ENCODE measurements at regions not wholly inside any gene's neighbourhood (a gene's known extent, or its start where the extent isn't known, plus 50 kb on each side); places are given as distances from the start of the nearest gene placed in this dataset.
"Not testable (repeated sequence)": the region's sequence is repeated elsewhere in the genome, so short reads cannot be mapped to it uniquely, and the experiment has no call there.

- H3K36me3 ChIP-seq (ENCODE audit: control insufficient read depth, insufficient read depth, low read length); H3K27me3 ChIP-seq (ENCODE audit: control insufficient read depth, insufficient read depth, low read length); H3K9me3 ChIP-seq (ENCODE audit: control insufficient read depth, insufficient read depth, low read length); H3K9ac ChIP-seq (ENCODE audit: low read depth, low read length); H3K27ac ChIP-seq (ENCODE audit: low read depth, low read length); H3K4me3 ChIP-seq (ENCODE audit: low read depth, low read length): not testable (repeated sequence)
- peaks cover 16% of the 10 kb centered on the region for H3K4me1 ChIP-seq (ENCODE audit: control insufficient read depth, insufficient read depth, low read length)
Observed at GRCh38 chr7:96923345-96923744, 82.0 kb upstream of the DLX6 start.

GRCh38 chr7:96927131-96927530, 78.2 kb upstream of the DLX6 start:
- no peak overlapping the region for H3K4me3 ChIP-seq (ENCODE audit: low read depth, low read length)
- H3K36me3 ChIP-seq (ENCODE audit: control insufficient read depth, insufficient read depth, low read length), result no peaks in the 10 kb centered on the region
- H3K27me3 ChIP-seq (ENCODE audit: control insufficient read depth, insufficient read depth, low read length), result no peaks in the 10 kb centered on the region
- no peaks in the 10 kb centered on the region for H3K4me1 ChIP-seq (ENCODE audit: control insufficient read depth, insufficient read depth, low read length)
- no peak overlapping the region for H3K9ac ChIP-seq (ENCODE audit: low read depth, low read length)
- no peak overlapping the region for H3K27ac ChIP-seq (ENCODE audit: low read depth, low read length)
- H3K9me3 ChIP-seq (ENCODE audit: control insufficient read depth, insufficient read depth, low read length), result no peaks in the 10 kb centered on the region

- Histone ChIP-seq H3K4me3 (ENCODE audit: low read depth, low read length) (no peak overlapping the region), H3K27ac (ENCODE audit: low read depth, low read length) (no peak overlapping the region), H3K36me3 (ENCODE audit: control insufficient read depth, insufficient read depth, low read length) (no peaks in the 10 kb centered on the region), H3K9me3 (ENCODE audit: control insufficient read depth, insufficient read depth, low read length) (no peaks in the 10 kb centered on the region), H3K27me3 (ENCODE audit: control insufficient read depth, insufficient read depth, low read length) (no peaks in the 10 kb centered on the region), H3K9ac (ENCODE audit: low read depth, low read length) (no peak overlapping the region), H3K4me1 (ENCODE audit: control insufficient read depth, insufficient read depth, low read length) (no peaks in the 10 kb centered on the region)
Observed at GRCh38 chr7:96928965-96929364, 76.4 kb upstream of the DLX6 start.

GRCh38 chr7:96931891-96932290, 73.5 kb upstream of the DLX6 start:
- no peaks in the 10 kb centered on the region for H3K9me3 ChIP-seq (ENCODE audit: control insufficient read depth, insufficient read depth, low read length)
- H3K36me3 ChIP-seq (ENCODE audit: control insufficient read depth, insufficient read depth, low read length), result no peaks in the 10 kb centered on the region
- H3K4me3 ChIP-seq (ENCODE audit: low read depth, low read length), result no peak overlapping the region
- H3K9ac ChIP-seq (ENCODE audit: low read depth, low read length), result no peak overlapping the region
- no peak overlapping the region for H3K27ac ChIP-seq (ENCODE audit: low read depth, low read length)
- H3K4me1 ChIP-seq (ENCODE audit: control insufficient read depth, insufficient read depth, low read length), result no peaks in the 10 kb centered on the region
- no peaks in the 10 kb centered on the region for H3K27me3 ChIP-seq (ENCODE audit: control insufficient read depth, insufficient read depth, low read length)

- Histone ChIP-seq H3K4me3 (ENCODE audit: low read depth, low read length) (no peak overlapping the region), H3K27ac (ENCODE audit: low read depth, low read length) (no peak overlapping the region), H3K9ac (ENCODE audit: low read depth, low read length) (no peak overlapping the region), H3K36me3 (ENCODE audit: control insufficient read depth, insufficient read depth, low read length) (no peaks in the 10 kb centered on the region), H3K9me3 (ENCODE audit: control insufficient read depth, insufficient read depth, low read length) (no peaks in the 10 kb centered on the region), H3K27me3 (ENCODE audit: control insufficient read depth, insufficient read depth, low read length) (no peaks in the 10 kb centered on the region), H3K4me1 (ENCODE audit: control insufficient read depth, insufficient read depth, low read length) (no peaks in the 10 kb centered on the region)
Observed at GRCh38 chr7:96933067-96933645, 72.2 kb upstream of the DLX6 start.

- no peaks in the 10 kb centered on the region for H3K27me3 ChIP-seq (ENCODE audit: control insufficient read depth, insufficient read depth, low read length)
- H3K9ac ChIP-seq (ENCODE audit: low read depth, low read length), result no peak overlapping the region
- H3K36me3 ChIP-seq (ENCODE audit: control insufficient read depth, insufficient read depth, low read length), result no peaks in the 10 kb centered on the region
- H3K9me3 ChIP-seq (ENCODE audit: control insufficient read depth, insufficient read depth, low read length), result no peaks in the 10 kb centered on the region
- H3K4me1 ChIP-seq (ENCODE audit: control insufficient read depth, insufficient read depth, low read length), result no peaks in the 10 kb centered on the region
- H3K27ac ChIP-seq (ENCODE audit: low read depth, low read length), result no peak overlapping the region
- no peak overlapping the region for H3K4me3 ChIP-seq (ENCODE audit: low read depth, low read length)
Observed at GRCh38 chr7:96936621-96937020, 68.7 kb upstream of the DLX6 start.

- Histone ChIP-seq H3K27me3 (ENCODE audit: control insufficient read depth, insufficient read depth, low read length) (no peaks in the 10 kb centered on the region), H3K4me3 (ENCODE audit: low read depth, low read length) (no peak overlapping the region), H3K36me3 (ENCODE audit: control insufficient read depth, insufficient read depth, low read length) (no peaks in the 10 kb centered on the region), H3K9ac (ENCODE audit: low read depth, low read length) (no peak overlapping the region), H3K27ac (ENCODE audit: low read depth, low read length) (no peak overlapping the region), H3K4me1 (ENCODE audit: control insufficient read depth, insufficient read depth, low read length) (no peaks in the 10 kb centered on the region), H3K9me3 (ENCODE audit: control insufficient read depth, insufficient read depth, low read length) (no peaks in the 10 kb centered on the region)
Observed at GRCh38 chr7:96942112-96942511, 63.2 kb upstream of the DLX6 start.

- no peaks in the 10 kb centered on the region for H3K27me3 ChIP-seq (ENCODE audit: control insufficient read depth, insufficient read depth, low read length)
- no peaks in the 10 kb centered on the region for H3K4me1 ChIP-seq (ENCODE audit: control insufficient read depth, insufficient read depth, low read length)
- no peaks in the 10 kb centered on the region for H3K9me3 ChIP-seq (ENCODE audit: control insufficient read depth, insufficient read depth, low read length)
- no peak overlapping the region for H3K4me3 ChIP-seq (ENCODE audit: low read depth, low read length)
- no peak overlapping the region for H3K9ac ChIP-seq (ENCODE audit: low read depth, low read length)
- no peak overlapping the region for H3K27ac ChIP-seq (ENCODE audit: low read depth, low read length)
- H3K36me3 ChIP-seq (ENCODE audit: control insufficient read depth, insufficient read depth, low read length), result no peaks in the 10 kb centered on the region
Observed at GRCh38 chr7:96949766-96950165, 55.6 kb upstream of the DLX6 start.

GRCh38 chr7:96952974-96953391, 52.4 kb upstream of the DLX6 start:
- H3K36me3 ChIP-seq (ENCODE audit: control insufficient read depth, insufficient read depth, low read length), result no peaks in the 10 kb centered on the region
- H3K27ac ChIP-seq (ENCODE audit: low read depth, low read length), result no peak overlapping the region
- H3K27me3 ChIP-seq (ENCODE audit: control insufficient read depth, insufficient read depth, low read length), result no peaks in the 10 kb centered on the region
- H3K9ac ChIP-seq (ENCODE audit: low read depth, low read length), result no peak overlapping the region
- H3K9me3 ChIP-seq (ENCODE audit: control insufficient read depth, insufficient read depth, low read length), result no peaks in the 10 kb centered on the region
- H3K4me1 ChIP-seq (ENCODE audit: control insufficient read depth, insufficient read depth, low read length), result no peaks in the 10 kb centered on the region
- no peak overlapping the region for H3K4me3 ChIP-seq (ENCODE audit: low read depth, low read length)

- no peaks in the 10 kb centered on the region for H3K9me3 ChIP-seq (ENCODE audit: control insufficient read depth, insufficient read depth, low read length)
- no peak overlapping the region for H3K4me3 ChIP-seq (ENCODE audit: low read depth, low read length)
- no peaks in the 10 kb centered on the region for H3K4me1 ChIP-seq (ENCODE audit: control insufficient read depth, insufficient read depth, low read length)
- H3K9ac ChIP-seq (ENCODE audit: low read depth, low read length), result no peak overlapping the region
- H3K36me3 ChIP-seq (ENCODE audit: control insufficient read depth, insufficient read depth, low read length), result no peaks in the 10 kb centered on the region
- H3K27me3 ChIP-seq (ENCODE audit: control insufficient read depth, insufficient read depth, low read length), result no peaks in the 10 kb centered on the region
- H3K27ac ChIP-seq (ENCODE audit: low read depth, low read length), result no peak overlapping the region
Observed at GRCh38 chr7:96953676-96954513, 51.5 kb upstream of the DLX6 start.

Measured in HUES48 (cell line).